HEK293 (cell line): ENCODE measurements at regions not wholly inside any gene's neighbourhood (a gene's known extent, or its start where the extent isn't known, plus 50 kb on each side); places are given as distances from the start of the nearest gene placed in this dataset.
A peak's percentile ranks its signal among the peaks of the same experiment; 100 is the strongest.
"Not testable (repeated sequence)": the region's sequence is repeated elsewhere in the genome, so short reads cannot be mapped to it uniquely, and the experiment has no call there.

Experiments
- CTCF ChIA-PET: fragments of 350-600 bp; formaldehyde crosslinking; extraction: SDS; loops from one replicate; lab custom pipeline; 2021; ENCODE audit warnings: antibody characterized with exemption; lab: Yijun Ruan, JAX
- POLR2A ChIA-PET: fragments of 300-600 bp; formaldehyde crosslinking; extraction: SDS; loops from one replicate; lab custom pipeline; 2020; ENCODE audit warnings: antibody characterized with exemption, inconsistent platforms; lab: Yijun Ruan, JAX
- H3K27ac ChIP-seq: fragments of 200-500 bp; sonication (Bioruptor generic); 2 replicates; pipeline ENCODE4 v1.5.1; 2014; ENCODE audit warnings: low read depth, low read length, control low read depth, inconsistent platforms; ENCODE audit errors: extremely low read depth
- H3K36me3 ChIP-seq, 2 experiments: fragments of 200-500 bp in 1 of 2; sonication (Bioruptor generic) in 1 of 2; 1 replicate in 1 of 2; 2 replicates in 1 of 2; pipeline ENCODE4 v1.5.1; 2014 to 2017; ENCODE audit warnings: inconsistent platforms in 2 of 2, low read length in 2 of 2; ENCODE audit not compliant: control insufficient read depth in 2 of 2, insufficient read depth in 1 of 2
- H3K4me1 ChIP-seq: fragments of 200-500 bp; sonication (Bioruptor generic); 2 replicates; pipeline ENCODE4 v1.5.1; 2014; ENCODE audit warnings: mild to moderate bottlenecking, low read length, inconsistent platforms; ENCODE audit not compliant: control insufficient read depth, insufficient read depth
- H3K4me3 ChIP-seq: 2 replicates; pipeline ENCODE4 v1.5.1; 2011; ENCODE audit warnings: low read depth, mild to moderate bottlenecking, control low read depth, low read length, moderate library complexity
- H3K9me3 ChIP-seq: fragments of 200-500 bp; sonication (Bioruptor generic); 2 replicates; pipeline ENCODE4 v1.5.1; 2014; ENCODE audit warnings: low read depth, low read length, inconsistent platforms; ENCODE audit not compliant: control insufficient read depth, insufficient read depth
- GLIS2 ChIP-seq: fragments of 450-650 bp; formaldehyde crosslinking; IDR thresholded peaks from 2 replicates; pipeline ENCODE4 v1.5.1; 2016; ENCODE audit warnings: missing biosample characterization, missing genetic modification characterization
- MYNN ChIP-seq: fragments of 450-650 bp; formaldehyde crosslinking; IDR thresholded peaks from 2 replicates; pipeline ENCODE4 v1.5.1; 2016; ENCODE audit warnings: missing biosample characterization, missing genetic modification characterization, borderline replicate concordance
- OVOL3 ChIP-seq: fragments of 450-650 bp; formaldehyde crosslinking; IDR thresholded peaks from 2 replicates; pipeline ENCODE4 v1.5.1; 2016; ENCODE audit warnings: missing biosample characterization, missing genetic modification characterization
- PRDM2 ChIP-seq: fragments of 450-650 bp; formaldehyde crosslinking; IDR thresholded peaks from 2 replicates; pipeline ENCODE4 v1.5.1; 2016; ENCODE audit warnings: missing biosample characterization, missing genetic modification characterization, borderline replicate concordance
- ZNF112 ChIP-seq: fragments of 450-650 bp; formaldehyde crosslinking; IDR thresholded peaks from 2 replicates; pipeline ENCODE4 v1.5.0; 2017; ENCODE audit warnings: missing biosample characterization, missing genetic modification characterization
- ZNF146 ChIP-seq: fragments of 450-650 bp; formaldehyde crosslinking; IDR thresholded peaks from 2 replicates; pipeline ENCODE4 v1.5.1; 2016; ENCODE audit warnings: missing biosample characterization, missing genetic modification characterization
- ZNF416 ChIP-seq: fragments of 450-650 bp; formaldehyde crosslinking; IDR thresholded peaks from 2 replicates; pipeline ENCODE4 v1.5.1; 2016; ENCODE audit warnings: missing biosample characterization, missing genetic modification characterization
- ZNF473 ChIP-seq: fragments of 450-650 bp; formaldehyde crosslinking; IDR thresholded peaks from 2 replicates; pipeline ENCODE4 v1.5.1; 2017; ENCODE audit warnings: missing biosample characterization, missing genetic modification characterization
- ZNF555 ChIP-seq: fragments of 450-650 bp; formaldehyde crosslinking; conservative IDR thresholded peaks from 2 replicates; pipeline ENCODE4 v1.5.1; 2017; ENCODE audit warnings: missing biosample characterization, mild to moderate bottlenecking, missing genetic modification characterization, inconsistent platforms
- ZNF560 ChIP-seq: fragments of 450-650 bp; formaldehyde crosslinking; IDR thresholded peaks from 2 replicates; pipeline ENCODE4 v1.5.1; 2017; ENCODE audit warnings: missing biosample characterization, missing genetic modification characterization, borderline replicate concordance
- ZNF561 ChIP-seq: fragments of 450-650 bp; IDR thresholded peaks from 2 replicates; pipeline ENCODE4 v1.5.1; 2018; ENCODE audit warnings: missing biosample characterization, missing genetic modification characterization, borderline replicate concordance
- ZNF645 ChIP-seq: fragments of 450-650 bp; formaldehyde crosslinking; IDR thresholded peaks from 2 replicates; pipeline ENCODE4; 2016; ENCODE audit warnings: missing biosample characterization, missing genetic modification characterization
- ZNF654 ChIP-seq: fragments of 450-650 bp; formaldehyde crosslinking; IDR thresholded peaks from 2 replicates; pipeline ENCODE4 v1.5.1; 2016; ENCODE audit warnings: low read depth, missing biosample characterization, missing genetic modification characterization
- ZNF785 ChIP-seq: fragments of 450-650 bp; formaldehyde crosslinking; IDR thresholded peaks from 2 replicates; pipeline ENCODE4 v1.5.1; 2016; ENCODE audit warnings: missing biosample characterization, missing genetic modification characterization
- ZSCAN5A ChIP-seq: fragments of 450-650 bp; formaldehyde crosslinking; IDR thresholded peaks from 2 replicates; pipeline ENCODE4 v1.5.1; 2016; ENCODE audit warnings: missing biosample characterization, missing genetic modification characterization
- ZXDB ChIP-seq: fragments of 450-650 bp; formaldehyde crosslinking; IDR thresholded peaks from 2 replicates; pipeline ENCODE4 v1.5.1; 2016; ENCODE audit warnings: missing biosample characterization, missing genetic modification characterization
- TF ChIP-seq, protein P1 (sequence below): fragments of 450-650 bp; formaldehyde crosslinking; IDR thresholded peaks from 2 replicates; pipeline ENCODE4 v1.5.1; 2016; ENCODE audit warnings: missing biosample characterization, missing genetic modification characterization
- TF ChIP-seq, protein P2 (sequence below): fragments of 450-650 bp; formaldehyde crosslinking; optimal IDR thresholded peaks from 2 replicates; pipeline ENCODE3; 2016; ENCODE audit warnings: missing biosample characterization, mild to moderate bottlenecking, missing genetic modification characterization

- TF ChIP-seq PRDM2 (tag by site-specific recombination) (no peak), ZSCAN5A (no peak), ZNF561 (tag by site-specific recombination) (no peak), MYNN (tag by site-specific recombination) (no peak)
- TF ChIP-seq, protein P1, sequence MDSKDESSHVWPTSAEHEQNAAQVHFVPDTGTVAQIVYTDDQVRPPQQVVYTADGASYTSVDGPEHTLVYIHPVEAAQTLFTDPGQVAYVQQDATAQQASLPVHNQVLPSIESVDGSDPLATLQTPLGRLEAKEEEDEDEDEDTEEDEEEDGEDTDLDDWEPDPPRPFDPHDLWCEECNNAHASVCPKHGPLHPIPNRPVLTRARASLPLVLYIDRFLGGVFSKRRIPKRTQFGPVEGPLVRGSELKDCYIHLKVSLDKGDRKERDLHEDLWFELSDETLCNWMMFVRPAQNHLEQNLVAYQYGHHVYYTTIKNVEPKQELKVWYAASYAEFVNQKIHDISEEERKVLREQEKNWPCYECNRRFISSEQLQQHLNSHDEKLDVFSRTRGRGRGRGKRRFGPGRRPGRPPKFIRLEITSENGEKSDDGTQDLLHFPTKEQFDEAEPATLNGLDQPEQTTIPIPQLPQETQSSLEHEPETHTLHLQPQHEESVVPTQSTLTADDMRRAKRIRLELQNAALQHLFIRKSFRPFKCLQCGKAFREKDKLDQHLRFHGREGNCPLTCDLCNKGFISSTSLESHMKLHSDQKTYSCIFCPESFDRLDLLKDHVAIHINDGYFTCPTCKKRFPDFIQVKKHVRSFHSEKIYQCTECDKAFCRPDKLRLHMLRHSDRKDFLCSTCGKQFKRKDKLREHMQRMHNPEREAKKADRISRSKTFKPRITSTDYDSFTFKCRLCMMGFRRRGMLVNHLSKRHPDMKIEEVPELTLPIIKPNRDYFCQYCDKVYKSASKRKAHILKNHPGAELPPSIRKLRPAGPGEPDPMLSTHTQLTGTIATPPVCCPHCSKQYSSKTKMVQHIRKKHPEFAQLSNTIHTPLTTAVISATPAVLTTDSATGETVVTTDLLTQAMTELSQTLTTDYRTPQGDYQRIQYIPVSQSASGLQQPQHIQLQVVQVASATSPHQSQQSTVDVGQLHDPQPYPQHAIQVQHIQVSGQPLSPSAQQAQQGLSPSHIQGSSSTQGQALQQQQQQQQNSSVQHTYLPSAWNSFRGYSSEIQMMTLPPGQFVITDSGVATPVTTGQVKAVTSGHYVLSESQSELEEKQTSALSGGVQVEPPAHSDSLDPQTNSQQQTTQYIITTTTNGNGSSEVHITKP = peak; percentile 60
- TF ChIP-seq, all 188 proteins: peak for 2
Measured at GRCh38 chr9:109652112-109652511, 127.9 kb upstream of the PALM2AKAP2 start (continued).

- no peaks in the 10 kb centered on the region for H3K9me3 ChIP-seq
- H3K4me1 ChIP-seq = no peaks in the 10 kb centered on the region
- CTCF ChIA-PET = interaction anchor here (0.9 to 1.5 kb wide), 2 partner anchors 20 to 75 kb away, joined by 3 read pairs; no protein-coding TSS in a partner anchor
- no peak overlapping the region for H3K27ac ChIP-seq
- TF ChIP-seq ZNF645 (tag by site-specific recombination) = no peak
- peak; percentile 55 for TF ChIP-seq ZNF654
- TF ChIP-seq, all 188 proteins: peak for 1
- Histone ChIP-seq H3K36me3 (no peaks in the 10 kb centered on the region), H3K4me3 (no peak overlapping the region)
- POLR2A ChIA-PET = no interaction called here
Measured at GRCh38 chr9:109652971-109653370, 127.0 kb upstream of the PALM2AKAP2 start.

DNA sequence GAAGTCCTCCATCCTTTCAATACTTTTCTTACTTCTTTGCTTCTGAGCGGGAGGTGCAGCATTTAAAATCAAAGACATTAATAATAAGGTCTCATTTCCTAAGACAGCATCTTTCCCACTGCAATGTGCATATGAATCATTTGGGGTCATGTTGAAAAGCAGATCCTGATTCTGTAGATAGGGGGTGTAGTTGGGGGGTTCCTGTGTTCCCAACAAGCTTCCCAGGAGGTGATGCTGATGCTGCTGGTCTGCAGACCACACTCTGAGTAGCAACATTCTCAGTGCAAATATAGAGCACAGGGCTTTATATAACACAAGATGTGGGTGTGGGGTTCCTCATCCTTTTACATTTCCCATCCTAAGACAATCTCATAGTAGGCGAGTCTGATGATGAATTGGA lies 126.5 kb upstream of the PALM2AKAP2 start:
- CTCF ChIA-PET = interaction anchor here (0.7 to 1.5 kb wide), 4 partner anchors 11 to 75 kb away, joined by 3 read pairs; no protein-coding TSS in a partner anchor
- H3K4me3 ChIP-seq = no peak overlapping the region
- POLR2A ChIA-PET = no interaction called here
- TF ChIP-seq ZNF146 = no peak
- TF ChIP-seq GLIS2 (tag by site-specific recombination) = no peak
- no peak for TF ChIP-seq ZXDB (tag by site-specific recombination)
- no peak for TF ChIP-seq ZNF473 (tag by site-specific recombination)
- TF ChIP-seq ZNF112 = no peak
- TF ChIP-seq ZNF560 (tag by site-specific recombination) = no peak
- TF ChIP-seq ZNF416 (tag by site-specific recombination) = no peak
- TF ChIP-seq ZNF555 = no peak
- TF ChIP-seq, protein P2, sequence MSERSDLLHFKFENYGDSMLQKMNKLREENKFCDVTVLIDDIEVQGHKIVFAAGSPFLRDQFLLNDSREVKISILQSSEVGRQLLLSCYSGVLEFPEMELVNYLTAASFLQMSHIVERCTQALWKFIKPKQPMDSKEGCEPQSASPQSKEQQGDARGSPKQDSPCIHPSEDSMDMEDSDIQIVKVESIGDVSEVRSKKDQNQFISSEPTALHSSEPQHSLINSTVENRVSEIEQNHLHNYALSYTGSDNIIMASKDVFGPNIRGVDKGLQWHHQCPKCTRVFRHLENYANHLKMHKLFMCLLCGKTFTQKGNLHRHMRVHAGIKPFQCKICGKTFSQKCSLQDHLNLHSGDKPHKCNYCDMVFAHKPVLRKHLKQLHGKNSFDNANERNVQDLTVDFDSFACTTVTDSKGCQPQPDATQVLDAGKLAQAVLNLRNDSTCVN (tag by site-specific recombination) = no peak
- no peak for TF ChIP-seq OVOL3
- TF ChIP-seq ZNF785 (tag by site-specific recombination) = no peak
- no peaks in the 10 kb centered on the region for H3K36me3 ChIP-seq
- H3K27ac ChIP-seq = no peak overlapping the region
- H3K4me1 ChIP-seq = no peaks in the 10 kb centered on the region
- no peaks in the 10 kb centered on the region for H3K9me3 ChIP-seq

- CTCF ChIA-PET, POLR2A ChIA-PET, H3K36me3 ChIP-seq, H3K9me3 ChIP-seq, H3K4me1 ChIP-seq, H3K27ac ChIP-seq, H3K4me3 ChIP-seq: not testable (repeated sequence)
Measured at GRCh38 chr9:109663978-109664377, 116.0 kb upstream of the PALM2AKAP2 start.
